Colonic mucosa (tissue), 4 donors: ENCODE measurements at regions not wholly inside any gene's neighbourhood (a gene's known extent, or its start where the extent isn't known, plus 50 kb on each side); places are given as distances from the start of the nearest gene placed in this dataset.

Experiments used
- DNase-seq: peaks from one replicate; pipeline ENCODE4 v3.0.0-alpha.2; 2020
- H3K27ac ChIP-seq: fragments of 200-600 bp; one replicate; pipeline ENCODE4 v1.8.0; 2021
- H3K27me3 ChIP-seq: fragments of 200-600 bp; one replicate; pipeline ENCODE4 v1.8.0; 2021
- H3K36me3 ChIP-seq: fragments of 200-600 bp; one replicate; pipeline ENCODE4 v1.8.0; 2021
- H3K4me1 ChIP-seq: fragments of 200-600 bp; one replicate; pipeline ENCODE4 v1.8.0; 2021; ENCODE audit warnings: mild to moderate bottlenecking
- H3K4me3 ChIP-seq: fragments of 200-600 bp; one replicate; pipeline ENCODE4 v1.8.0; 2021
- H3K9ac ChIP-seq, 2 donors: one replicate each; pipeline ENCODE4 v1.7.0; 2013; ENCODE audit warnings: control low read depth in 2 of 2, low read depth in 2 of 2, low read length in 2 of 2
- H3K9me3 ChIP-seq: fragments of 200-600 bp; one replicate; pipeline ENCODE4 v1.8.0; 2021
- CTCF ChIP-seq: fragments of 200-600 bp; IDR thresholded peaks from one replicate; pipeline ENCODE4 v1.8.0; 2022; ENCODE audit warnings: antibody characterized with exemption, mild to moderate bottlenecking
- intact Hi-C: fragments of 100-400 bp; cut with DNase I; formaldehyde crosslinking; loops from one replicate; pipeline ENCODE4 v1.14.1; 2022
- donor health status: healthy.
- donor health status: DM: no; HTN: no; CAD: no.
- donor health status: DM: no; HTN: no; CAD: no.

- no peaks in the 10 kb centered on the region for H3K36me3 ChIP-seq
These were observed 563.1 kb downstream of the METTL15 start for GRCh38 chr11:28671274-28671673.

DNA sequence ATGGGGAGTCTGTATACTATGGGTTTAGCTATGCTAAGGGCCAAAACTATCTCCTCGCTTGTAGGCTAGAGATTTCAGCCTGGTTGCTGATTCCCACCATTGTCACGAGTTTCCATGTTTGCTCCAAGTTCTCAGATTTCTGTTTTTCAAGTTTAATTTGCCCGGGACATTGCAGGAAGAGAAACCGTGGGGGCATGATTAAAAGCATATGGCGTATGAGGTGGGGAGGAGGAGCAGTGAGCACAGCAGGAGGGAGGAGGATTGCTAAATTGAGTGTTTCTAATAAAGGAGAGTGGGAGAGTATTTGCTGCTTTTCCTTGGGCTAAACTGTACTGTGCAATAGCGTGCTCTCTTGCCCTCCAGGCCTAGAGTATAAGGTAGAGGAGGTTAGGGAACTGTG, 558.4 kb downstream of the METTL15 start:
- intact Hi-C loops, result no loop called here
- no peak overlapping the region for H3K4me3 ChIP-seq
- no peaks in the 10 kb centered on the region for H3K27me3 ChIP-seq
- no peak overlapping the region for H3K27ac ChIP-seq
- no peak for TF ChIP-seq CTCF
- no peak overlapping the region for H3K9ac ChIP-seq
- no peaks in the 10 kb centered on the region for H3K9me3 ChIP-seq
- H3K4me1 ChIP-seq, result no peaks in the 10 kb centered on the region
- no peak for DNase-seq
- H3K36me3 ChIP-seq, result no peaks in the 10 kb centered on the region

More at GRCh38 chr11:28671274-28671673, 563.1 kb downstream of the METTL15 start:
- no peak overlapping the region for H3K4me3 ChIP-seq
- H3K9me3 ChIP-seq, result no peaks in the 10 kb centered on the region
- DNase-seq, result no peak
- TF ChIP-seq CTCF, result no peak
- intact Hi-C loops, result no loop called here
- H3K27ac ChIP-seq, result no peak overlapping the region
- H3K27me3 ChIP-seq, result no peaks in the 10 kb centered on the region
- H3K9ac ChIP-seq, result no peak overlapping the region
- H3K4me1 ChIP-seq, result no peaks in the 10 kb centered on the region

DNA sequence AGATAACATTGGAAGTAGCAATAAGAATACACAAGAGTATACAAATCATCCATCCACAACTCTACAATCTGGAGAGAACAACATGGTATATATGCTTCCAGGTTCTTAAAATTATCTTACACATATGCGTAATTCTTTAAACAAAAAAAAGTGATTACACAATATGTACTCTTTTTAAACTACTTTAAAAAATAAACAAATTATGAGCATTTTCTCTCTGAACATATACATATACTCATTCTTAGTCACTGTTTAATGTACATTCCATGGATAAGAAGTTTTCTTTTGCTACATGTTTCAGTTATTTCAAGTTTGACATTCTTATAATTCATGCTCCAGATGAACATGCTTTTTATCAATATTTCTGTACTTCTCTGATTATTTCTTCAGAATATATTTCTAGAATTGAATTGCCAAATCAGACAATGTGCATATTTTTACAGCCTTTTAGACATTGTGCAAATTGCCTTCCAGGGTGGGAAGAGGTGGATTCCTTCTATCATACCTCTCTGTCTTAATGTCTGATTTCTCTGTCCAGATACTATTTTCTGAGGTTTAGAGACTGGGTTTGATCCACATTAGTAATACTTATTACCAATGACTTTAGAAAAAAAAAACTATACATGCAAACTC, 551.6 kb downstream of the METTL15 start:
- DNase-seq, result no peak
- no peak overlapping the region for H3K4me3 ChIP-seq
- no peaks in the 10 kb centered on the region for H3K36me3 ChIP-seq
- no peaks in the 10 kb centered on the region for H3K4me1 ChIP-seq
- intact Hi-C loops, result no loop called here
- H3K27me3 ChIP-seq, result no peaks in the 10 kb centered on the region
- H3K9ac ChIP-seq, result no peak overlapping the region
- TF ChIP-seq CTCF, result no peak
- no peak overlapping the region for H3K27ac ChIP-seq
- H3K9me3 ChIP-seq, result no peaks in the 10 kb centered on the region

GRCh38 chr11:28657378-28658030, 549.3 kb downstream of the METTL15 start:
- no peak for TF ChIP-seq CTCF
- intact Hi-C loops, result no loop called here
- H3K27ac ChIP-seq, result no peak overlapping the region
- no peak for DNase-seq
- H3K4me1 ChIP-seq, result no peaks in the 10 kb centered on the region
- no peaks in the 10 kb centered on the region for H3K9me3 ChIP-seq
- H3K4me3 ChIP-seq, result no peak overlapping the region
- H3K9ac ChIP-seq, result no peak overlapping the region
- no peaks in the 10 kb centered on the region for H3K27me3 ChIP-seq
- no peaks in the 10 kb centered on the region for H3K36me3 ChIP-seq

DNA sequence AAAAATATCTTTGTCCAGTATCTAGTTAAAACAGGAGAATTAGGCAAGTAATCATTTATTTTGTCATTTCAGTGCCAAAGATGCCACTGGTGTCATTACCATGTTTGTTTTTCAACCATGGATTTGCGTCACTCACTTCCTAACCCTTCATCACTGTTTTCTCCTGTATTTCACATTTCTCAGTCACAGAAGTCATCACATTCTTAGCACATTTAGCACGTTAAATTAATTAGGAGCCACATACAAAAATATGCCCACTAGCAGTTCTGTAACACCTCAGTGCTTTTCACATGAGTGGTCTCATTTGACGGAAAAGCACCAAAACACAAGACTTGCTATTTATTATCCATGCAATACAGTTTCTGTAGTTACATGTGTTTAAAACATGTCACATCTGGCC, 546.0 kb downstream of the METTL15 start:
- no peaks in the 10 kb centered on the region for H3K27me3 ChIP-seq
- H3K9me3 ChIP-seq, result no peaks in the 10 kb centered on the region
- no peak for TF ChIP-seq CTCF
- H3K4me3 ChIP-seq, result no peak overlapping the region
- H3K4me1 ChIP-seq, result no peaks in the 10 kb centered on the region
- no peak for DNase-seq
- H3K27ac ChIP-seq, result no peak overlapping the region
- no peak overlapping the region for H3K9ac ChIP-seq
- H3K36me3 ChIP-seq, result no peaks in the 10 kb centered on the region
- intact Hi-C loops, result no loop called here
